Hematopoietic multipotent progenitor cell treated with erythropoietin and hydrocortisone succinate and interleukin-3 and kit ligand, for 15 days (in vitro differentiated cells): ENCODE measurements at regions not wholly inside any gene's neighbourhood (a gene's known extent, or its start where the extent isn't known, plus 50 kb on each side); places are given as distances from the start of the nearest gene placed in this dataset.

Experiments used
- DNase-seq: peaks from one replicate; pipeline ENCODE4 v3.0.0-alpha.2; 2015; ENCODE audit warnings: low spot score

DNA sequence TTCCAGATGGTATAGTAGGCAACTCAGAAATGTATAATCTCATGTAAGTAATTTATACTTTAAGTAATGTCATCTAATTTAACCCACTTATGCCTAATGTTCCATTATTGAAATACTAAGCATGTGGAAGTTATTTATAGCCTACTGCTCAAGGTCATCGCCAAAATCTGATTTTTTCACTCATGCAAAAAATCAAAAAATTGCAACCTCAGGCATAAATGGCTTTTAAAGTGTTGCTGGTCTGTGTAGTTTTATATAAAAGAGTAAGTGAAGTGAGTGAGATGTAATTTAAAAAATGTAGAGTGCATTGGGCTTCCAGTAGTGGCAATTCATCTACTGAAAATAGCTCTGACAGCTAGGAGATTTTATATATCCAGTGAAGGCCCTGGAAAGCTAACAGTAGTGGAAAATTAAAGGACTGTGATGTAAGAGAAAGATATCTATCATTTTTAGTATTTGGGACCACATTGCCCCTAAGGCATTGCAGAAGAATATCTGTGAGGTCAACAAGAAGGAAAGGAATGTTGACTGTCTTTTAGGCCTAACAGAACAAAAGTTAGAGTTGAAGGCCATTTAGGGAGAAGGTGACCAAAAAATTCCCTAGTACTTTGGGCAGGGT lies 624.5 kb upstream of the CHORDC1 start:
- no peak for DNase-seq

DNA sequence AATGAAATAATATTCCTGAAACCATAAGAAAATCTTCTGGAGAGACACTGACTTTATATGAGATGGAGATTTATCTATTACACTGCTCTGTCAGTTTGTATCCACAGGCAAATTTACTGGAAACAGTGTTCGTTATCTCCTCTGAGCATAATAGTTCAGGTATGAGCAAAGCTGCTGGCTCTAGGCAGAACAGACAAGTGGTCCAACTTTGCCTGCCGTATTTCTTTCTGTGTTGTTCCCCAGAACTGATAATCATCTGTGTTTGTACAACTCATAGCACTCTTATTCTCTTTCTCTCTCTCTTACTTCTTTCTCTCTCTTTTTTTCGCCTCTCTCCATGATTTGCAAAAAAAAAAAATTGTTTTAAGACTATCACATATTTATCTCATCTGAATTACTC lies 623.8 kb upstream of the CHORDC1 start:
- DNase-seq: no peak

DNA sequence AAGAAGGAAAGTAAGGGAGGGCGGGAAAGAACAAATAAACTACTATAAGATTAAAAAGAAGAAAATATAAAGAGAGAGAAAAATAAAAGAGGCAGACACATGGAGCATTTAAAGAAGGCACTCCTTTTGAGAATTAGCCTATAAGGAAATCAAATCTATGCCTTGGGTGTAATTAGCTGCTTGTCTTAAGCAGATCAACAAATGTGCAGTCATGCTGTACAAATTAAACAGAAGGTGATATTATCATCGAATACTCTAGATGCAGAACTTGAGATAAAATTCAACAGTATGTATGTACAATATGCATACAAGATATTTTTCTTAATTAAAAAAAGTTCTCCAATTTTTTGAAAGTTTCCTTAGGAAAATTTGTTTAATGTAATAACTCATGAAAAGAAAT lies 623.0 kb upstream of the CHORDC1 start:
- no peak for DNase-seq

DNA sequence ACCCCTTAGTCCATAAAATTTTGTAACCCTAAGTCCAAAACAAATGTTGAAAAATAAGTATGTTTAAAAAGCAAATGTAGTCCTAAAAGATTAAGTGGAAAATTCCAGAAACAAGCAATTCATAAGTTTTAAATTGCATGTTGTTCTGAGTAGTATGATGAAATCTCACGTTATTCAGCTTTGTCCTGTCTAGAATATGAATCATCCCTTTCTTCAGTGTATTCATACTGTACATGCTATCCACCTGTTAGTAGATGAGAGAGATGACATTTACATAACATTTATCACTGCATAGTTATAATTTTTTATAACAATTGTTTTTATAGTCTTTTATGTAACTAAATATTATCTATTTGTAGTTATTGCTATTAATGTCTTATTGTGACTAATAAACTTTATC lies 622.3 kb upstream of the CHORDC1 start:
- no peak for DNase-seq

DNA sequence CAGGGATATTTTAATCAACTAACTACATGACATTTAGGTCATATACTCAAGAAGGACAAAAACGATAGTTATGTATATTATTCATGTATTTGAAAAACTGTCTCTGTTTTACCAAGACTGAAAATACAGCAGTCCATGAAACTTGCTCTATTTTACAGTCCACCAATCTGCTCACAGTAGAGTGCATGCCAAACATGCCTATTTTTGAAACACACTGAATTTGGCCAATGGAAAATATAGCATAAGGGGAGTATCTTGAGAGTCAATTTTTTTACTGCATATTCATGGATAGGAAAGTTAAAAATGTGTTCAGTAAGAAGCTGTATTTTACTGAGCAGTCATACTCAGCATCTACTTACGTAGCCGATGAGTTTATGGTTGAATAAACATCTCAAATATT lies 621.2 kb upstream of the CHORDC1 start:
- no peak for DNase-seq

DNA sequence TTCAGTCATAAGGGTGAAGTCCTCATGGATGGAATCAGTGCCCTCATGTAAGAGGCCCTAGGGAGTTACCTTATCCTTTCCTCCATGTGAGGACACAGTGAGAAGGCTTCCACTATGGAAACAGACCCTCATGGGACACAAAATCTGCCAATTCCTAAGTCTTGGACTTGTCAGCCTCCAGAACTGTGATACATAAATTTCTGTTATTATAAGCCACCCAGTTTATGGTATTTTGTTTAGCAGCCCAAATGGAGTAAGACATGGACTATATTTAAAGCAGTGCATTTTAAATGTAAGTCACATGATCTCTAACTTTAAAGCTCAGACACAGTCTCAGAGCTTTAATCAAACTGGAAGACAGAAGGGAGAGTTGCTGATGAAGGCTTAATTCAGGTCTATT lies 619.8 kb upstream of the CHORDC1 start:
- no peak for DNase-seq

DNA sequence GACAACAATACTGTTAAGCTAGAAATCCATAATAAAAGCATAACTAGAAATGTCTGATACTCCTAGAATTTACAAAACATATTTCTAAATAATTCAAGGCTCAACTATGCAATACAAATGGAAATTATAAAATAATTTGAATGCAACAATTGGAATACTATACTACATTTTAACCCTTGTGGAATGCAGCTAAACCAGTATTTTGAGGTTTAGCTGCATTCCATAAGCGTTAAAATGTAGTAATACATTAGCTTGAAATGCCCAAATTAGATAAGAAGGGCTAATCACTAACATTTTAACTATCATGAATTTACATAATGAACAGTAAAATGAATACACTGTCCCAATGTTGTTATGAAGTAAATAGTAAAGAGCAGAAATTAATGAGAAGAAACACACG lies 617.2 kb upstream of the CHORDC1 start:
- no peak for DNase-seq

DNA sequence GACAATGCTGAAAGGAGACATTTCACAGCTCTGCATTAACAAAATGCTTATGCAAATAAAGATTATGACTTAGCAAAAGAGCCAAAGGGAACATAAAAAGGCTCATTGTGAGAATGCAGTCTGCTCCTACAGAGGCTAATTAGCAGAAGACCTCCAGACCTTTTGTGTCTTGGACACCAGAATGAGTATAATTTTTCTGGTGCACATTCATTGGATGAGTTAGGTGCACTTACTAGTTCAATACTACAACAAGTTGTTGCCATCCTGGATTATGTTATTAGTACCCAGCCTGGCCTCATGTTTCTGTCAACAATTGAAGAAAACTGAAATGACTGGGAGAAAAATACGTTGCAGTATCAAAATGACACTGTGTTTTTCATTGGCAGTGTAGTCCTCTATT lies 613.2 kb upstream of the CHORDC1 start:
- no peak for DNase-seq

DNA sequence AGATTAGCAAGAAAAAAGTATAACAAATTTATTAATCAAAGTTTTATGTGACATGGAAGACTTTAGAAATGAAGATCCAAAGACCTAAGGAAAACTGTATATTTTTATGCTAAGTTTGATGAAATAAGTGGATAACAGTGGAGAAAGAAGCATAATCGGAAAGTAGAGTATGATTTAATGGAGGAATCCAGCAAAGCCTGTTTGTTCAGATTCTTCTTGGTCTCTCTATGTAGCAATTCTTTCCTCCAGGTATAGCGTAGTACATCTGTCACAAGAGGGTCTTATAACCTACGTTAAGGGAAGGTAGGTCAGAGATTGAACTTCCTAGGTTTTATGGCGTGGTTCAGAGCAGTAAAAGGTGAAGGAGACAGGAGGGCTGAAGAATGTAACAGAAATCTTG lies 600.6 kb upstream of the CHORDC1 start:
- DNase-seq: no peak

DNA sequence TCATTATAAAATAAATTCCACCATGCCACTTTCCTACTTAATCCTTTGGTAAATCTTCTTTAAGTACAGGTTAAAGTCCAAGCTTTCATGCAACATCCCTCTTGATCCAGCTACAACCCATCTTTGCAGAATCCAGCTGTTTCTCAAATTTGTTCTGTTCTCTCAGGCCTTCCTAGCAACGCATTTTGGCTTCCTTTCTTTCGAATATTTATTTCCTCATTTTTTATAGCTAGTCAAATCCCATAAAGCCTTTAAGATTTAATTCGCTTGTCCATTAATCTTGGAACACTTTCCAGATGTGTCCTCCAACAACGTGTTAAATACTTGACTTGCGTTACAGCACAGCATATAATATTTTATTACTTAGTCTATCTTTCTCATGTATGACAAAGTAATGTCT lies 600.1 kb upstream of the CHORDC1 start:
- no peak for DNase-seq

DNA sequence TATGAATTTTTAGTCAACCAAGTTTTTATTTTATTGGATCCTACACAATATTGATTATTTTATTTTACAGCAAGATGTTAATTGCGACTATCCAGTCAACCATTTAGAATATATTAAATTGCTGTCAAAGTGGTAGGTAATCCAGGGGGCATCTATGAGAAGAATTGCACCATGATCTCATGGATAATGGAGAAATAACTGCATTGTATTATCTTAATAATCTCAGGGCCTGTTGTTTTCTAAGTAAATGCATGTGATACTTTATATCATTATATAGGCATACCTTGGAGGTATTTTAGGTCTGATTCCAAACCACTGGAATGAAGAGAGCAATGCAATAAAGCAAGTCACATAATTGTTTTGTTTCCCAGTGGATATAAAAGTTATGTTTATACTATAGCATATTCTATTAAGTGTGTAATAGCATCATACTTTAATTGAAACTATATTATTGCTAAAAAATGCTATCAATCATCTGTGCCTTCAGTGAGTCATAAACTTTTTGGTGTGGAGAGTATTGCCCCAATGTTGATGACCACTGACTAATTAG lies 595.4 kb upstream of the CHORDC1 start:
- DNase-seq: no peak

DNA sequence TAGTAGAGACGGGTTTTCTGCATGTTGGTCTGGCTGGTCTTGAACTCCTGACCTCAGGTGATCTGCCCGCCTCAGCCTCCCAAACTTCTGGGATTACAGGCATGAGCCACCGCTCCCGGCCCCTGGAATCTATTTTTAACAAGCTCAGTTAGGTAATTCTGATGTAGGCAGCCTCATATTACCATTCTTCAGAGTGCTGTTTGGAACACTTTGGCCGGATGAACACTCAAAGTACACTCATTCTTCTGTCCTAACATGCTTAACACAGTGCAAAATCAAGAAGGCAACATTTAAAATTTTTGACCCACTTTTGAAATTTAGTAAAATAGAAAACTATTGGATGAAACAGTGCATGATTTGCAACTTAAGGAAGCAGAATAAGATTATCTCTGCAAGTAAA lies 586.7 kb upstream of the CHORDC1 start:
- no peak for DNase-seq

DNA sequence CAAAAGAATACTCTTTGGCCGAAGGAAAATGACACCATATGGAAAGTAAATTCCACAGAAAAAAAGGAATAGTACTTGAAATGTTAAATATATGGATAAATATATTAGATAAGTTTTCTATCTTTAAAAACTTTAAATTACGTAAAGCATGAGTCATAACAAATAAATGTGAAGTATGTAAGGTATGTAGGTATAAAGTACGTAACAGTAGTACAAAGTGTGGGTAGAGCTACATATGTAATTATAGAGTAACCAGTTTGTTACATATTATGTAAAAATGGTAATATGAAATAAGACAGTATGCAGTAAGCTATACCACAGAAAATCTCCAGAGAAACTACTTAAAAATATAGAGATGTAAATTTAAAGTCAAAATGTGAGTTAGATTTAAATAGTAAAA lies 582.3 kb upstream of the CHORDC1 start:
- no peak for DNase-seq

DNA sequence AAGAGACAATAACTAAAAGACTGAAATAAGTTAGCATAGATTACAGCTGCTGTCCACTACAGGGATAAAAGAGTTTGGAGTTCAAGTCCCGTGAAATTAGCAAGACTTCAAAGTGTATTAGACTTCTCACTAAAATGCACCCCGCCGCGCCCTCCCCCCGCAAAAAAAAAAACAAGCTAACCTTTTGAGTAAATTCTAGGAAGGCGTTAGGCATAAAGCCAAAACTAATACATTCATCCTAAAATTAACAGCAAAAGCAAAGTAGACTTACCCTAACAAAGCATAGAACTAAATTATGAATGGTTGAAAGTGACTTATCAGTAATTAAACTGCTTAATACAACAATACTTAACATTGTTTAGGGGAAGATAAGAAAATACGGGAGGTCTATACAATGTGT lies 581.0 kb upstream of the CHORDC1 start:
- no peak for DNase-seq

DNA sequence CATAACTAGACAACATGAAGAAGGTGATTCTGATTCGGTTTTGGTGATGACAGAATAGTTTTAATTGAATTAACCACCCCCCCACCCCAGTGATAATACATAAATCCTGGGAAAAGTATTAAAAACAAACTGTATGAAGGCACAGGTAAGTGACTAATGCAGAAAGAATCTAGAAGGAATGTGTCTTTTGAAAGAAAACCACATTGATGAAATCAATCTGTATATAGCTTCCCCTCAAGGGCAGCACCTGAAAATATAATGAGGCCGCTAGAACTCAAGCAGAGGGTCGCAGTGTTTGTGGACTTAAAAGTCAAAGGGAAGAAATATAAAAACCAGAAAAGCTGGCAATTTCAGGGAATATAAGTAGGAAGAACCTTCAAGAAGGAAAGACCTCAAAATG lies 580.5 kb upstream of the CHORDC1 start:
- DNase-seq: no peak

DNA sequence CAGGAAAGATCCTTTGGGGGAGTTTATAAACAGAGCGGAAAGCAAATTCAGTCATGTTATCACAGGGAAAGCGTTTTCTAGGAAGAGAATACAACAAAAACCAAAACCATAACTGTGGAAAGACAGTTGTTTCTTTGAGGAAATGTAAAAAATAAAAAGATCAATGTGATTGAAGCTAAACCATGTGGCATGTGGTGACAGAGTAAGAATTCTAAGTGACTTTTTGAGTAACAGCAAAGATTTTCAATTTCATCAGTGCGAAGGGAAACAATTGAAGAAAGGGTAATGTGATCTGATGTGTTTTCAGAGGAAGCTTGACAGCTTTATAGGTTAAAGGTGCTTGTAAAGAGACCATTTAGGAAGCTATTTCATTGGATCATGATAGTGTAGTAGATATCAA lies 575.9 kb upstream of the CHORDC1 start:
- DNase-seq: no peak

DNA sequence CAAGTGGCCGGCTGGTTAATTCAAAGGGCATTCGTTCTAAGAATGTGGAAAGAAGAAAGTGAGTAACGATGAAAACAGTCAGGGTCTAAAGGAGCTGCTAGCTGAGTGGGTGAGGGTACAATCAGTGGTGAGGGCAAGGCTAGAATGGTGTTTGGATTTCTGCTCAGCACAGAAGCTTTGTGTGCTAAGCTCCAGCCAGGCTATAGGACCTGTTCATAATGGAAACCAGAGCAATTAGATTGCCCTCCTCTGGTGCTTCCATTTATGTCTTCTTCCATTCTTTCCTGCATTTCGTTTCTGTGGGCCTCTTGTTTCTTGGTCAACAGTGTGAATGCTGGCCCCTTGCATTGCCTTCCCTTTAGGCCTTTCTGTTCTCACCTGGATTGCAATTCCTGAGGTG lies 572.9 kb upstream of the CHORDC1 start:
- DNase-seq: no peak

DNA sequence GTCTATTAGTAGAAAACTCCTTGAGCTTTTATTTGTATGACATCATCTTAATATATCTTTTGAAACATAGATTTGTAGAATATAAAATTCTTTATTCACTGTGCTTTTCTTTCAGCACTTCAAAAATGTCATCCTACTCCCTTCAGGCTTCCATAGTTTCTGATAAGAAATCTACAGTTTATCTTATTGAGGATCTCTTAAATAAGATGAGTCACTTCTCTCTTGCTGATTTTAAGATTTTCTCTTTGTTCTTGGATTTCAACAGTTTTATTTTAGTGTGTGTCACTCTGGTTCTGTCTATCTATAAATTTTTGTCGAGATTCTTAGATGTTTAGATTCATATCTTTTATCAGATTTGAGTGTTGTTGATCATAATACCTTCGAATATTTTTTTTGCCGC lies 566.1 kb upstream of the CHORDC1 start:
- DNase-seq: no peak

DNA sequence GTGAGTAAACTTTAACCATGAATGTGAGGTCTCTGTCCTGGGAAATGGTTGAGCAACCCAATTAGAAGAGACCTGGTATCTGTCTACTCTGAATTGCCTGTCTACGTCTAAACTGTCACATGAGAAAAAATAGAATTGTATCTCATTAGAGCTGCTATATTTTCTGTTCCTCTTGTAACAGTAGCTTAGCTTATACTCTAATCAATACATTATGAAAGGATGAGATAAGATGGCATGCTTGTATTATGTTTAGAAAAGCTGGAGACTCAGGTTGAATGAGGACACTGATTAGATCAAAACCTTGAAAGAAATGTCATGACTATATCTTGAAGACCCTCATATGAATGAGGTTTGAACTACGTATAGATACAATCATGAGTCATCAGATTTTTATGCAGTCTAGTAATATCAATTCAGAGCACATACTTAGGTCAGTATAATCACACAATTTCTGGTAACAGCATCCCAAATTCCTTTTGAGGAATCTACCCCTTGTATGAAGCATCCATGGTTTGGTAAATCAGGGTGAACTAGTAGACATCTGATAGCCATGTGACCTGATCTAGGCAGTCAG lies 561.5 kb upstream of the CHORDC1 start:
- no peak for DNase-seq

DNA sequence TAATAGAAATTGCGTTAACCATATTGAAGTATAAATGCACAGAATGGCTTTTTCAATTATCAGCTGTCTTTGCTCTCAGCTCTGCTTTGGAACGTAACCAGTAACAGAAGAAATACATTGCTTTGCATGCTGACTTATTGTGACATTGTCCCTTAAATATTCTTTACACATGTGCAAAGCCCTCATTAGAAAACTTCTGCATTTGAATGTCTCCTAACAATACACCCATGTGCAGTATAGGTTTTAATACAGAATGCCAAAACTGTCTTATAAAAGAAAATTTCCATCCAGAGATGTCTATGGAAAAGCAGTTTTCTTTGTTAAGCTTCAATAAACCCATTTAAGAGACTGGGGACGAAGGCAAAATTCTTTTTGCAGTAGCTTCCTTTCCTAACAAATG lies 560.3 kb upstream of the CHORDC1 start:
- no peak for DNase-seq

DNA sequence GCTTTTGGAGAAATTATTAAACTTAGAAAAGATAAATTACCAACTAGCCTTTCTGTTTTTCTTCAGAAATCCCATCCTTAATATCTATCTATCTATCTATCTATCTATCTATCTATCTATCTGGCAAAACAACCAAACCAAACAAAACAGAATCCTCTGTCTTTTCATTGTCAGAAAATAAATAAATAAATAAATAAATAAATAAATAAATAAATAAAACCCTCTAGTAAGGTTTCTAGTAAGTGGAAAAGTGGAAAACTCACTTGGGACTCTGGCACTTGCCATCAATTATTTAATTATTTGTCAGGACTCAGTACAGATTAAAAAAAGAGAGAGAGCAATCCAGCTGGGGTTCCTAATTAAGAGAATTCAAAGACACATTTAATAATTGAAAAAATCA lies 556.2 kb upstream of the CHORDC1 start:
- no peak for DNase-seq

DNA sequence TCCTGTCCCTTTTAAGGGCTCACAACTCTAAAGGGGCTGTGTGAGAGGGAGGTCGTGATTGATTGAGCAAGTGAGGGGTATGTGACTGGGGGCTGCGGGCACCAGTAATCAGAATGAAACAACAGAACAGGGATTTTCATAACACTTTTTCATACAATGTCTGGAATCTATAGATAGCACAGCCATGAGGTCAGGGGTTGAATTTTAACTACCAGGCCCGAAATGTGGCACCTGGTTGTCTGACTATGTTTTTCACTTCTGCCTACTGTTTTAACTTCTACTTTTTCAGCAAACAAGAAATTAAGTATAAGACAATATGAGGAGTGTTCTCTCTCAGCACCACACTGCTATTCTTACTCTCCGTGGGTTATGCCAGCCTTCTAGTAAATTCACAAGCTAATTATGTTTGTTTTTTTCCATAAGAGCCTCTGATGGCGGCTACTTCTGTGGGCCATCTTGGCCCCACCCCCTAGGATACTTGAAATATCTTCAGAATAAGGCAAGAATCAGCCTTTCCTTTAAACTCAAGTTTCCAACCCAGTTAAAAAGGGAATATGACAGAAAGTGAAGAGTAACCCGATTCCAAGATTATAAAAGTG lies 552.8 kb upstream of the CHORDC1 start:
- DNase-seq: no peak

DNA sequence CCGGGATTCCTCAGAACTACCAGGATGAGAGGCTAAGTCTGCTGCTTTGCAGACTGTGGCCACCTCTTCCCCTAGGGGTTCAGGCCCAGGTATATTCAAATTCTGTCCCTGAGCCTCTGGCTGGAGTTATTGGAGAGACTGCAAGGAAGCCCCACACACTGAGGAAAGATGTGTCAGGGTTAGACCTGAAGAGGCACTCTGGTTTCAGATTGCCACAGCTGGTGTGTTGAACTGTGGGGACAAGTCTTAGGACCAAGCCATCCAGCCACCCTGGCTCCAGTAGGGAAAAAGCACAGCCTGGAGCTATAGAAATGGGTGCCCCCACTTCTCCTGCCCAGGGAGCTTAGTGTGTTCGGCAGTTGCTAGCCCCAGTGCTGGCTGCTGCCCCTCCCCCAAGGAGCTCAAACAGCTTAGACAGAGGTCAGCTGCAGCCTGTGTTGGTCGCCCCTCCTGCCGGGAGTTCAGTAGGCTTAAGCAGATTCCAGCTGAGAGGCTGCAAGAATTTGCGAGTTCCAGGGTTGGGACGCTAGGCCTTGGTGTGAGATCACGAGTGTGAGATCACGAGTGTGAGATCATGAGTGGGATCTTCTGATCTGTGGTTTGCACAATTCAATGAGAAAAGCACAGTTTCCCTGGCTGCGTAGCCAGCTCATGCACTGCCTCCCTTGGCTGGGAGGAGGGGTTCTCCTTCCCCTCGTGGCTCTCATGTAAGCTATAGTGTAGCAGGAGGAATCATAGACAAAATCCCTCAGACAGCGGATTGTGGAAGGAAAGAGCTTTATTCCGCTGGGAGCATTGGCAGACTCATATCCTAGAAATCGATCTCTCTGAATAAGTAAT lies 552.1 kb upstream of the CHORDC1 start:
- DNase-seq: no peak
